GM12875 (cell line): ENCODE measurements at regions not wholly inside any gene's neighbourhood (a gene's known extent, or its start where the extent isn't known, plus 50 kb on each side); places are given as distances from the start of the nearest gene placed in this dataset.

Source experiments
- H3K4me3 ChIP-seq: one replicate; pipeline ENCODE4 v1.5.1; 2011; ENCODE audit warnings: low read depth, low read length, control low read depth
- TF ChIP-seq, protein P1 (sequence below): IDR thresholded peaks from 2 replicates; pipeline ENCODE4 v1.5.1; 2011; ENCODE audit warnings: low read depth, mild to moderate bottlenecking, control low read depth, inconsistent platforms, low read length, moderate library complexity, borderline replicate concordance; ENCODE audit not compliant: insufficient read depth

DNA sequence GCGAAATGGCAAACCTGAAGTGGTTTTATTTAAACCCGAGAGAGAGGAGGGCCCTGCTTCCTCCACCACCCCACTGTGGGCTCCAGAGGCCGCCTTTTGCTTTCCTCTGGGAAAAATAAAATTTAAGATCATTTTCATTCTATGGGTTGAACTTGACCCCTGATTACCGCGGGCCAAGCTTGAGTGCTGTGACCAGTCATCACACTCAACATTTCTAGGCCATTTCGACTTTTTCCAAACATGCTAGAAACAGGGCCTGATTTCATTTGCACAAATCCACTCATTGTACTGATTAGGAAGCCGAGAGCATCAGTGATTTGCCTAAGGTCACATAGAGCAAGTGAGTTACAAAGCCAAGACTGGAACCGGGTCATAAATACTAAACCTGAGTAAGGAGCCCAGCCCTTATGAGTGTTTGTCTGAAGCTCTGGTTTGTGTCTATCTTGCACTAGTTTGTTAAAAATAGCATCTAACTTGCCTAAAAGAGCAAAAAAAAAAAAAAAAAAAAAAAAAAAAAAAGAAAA, 179.7 kb downstream of the DLL1 start:
- TF ChIP-seq, protein P1, sequence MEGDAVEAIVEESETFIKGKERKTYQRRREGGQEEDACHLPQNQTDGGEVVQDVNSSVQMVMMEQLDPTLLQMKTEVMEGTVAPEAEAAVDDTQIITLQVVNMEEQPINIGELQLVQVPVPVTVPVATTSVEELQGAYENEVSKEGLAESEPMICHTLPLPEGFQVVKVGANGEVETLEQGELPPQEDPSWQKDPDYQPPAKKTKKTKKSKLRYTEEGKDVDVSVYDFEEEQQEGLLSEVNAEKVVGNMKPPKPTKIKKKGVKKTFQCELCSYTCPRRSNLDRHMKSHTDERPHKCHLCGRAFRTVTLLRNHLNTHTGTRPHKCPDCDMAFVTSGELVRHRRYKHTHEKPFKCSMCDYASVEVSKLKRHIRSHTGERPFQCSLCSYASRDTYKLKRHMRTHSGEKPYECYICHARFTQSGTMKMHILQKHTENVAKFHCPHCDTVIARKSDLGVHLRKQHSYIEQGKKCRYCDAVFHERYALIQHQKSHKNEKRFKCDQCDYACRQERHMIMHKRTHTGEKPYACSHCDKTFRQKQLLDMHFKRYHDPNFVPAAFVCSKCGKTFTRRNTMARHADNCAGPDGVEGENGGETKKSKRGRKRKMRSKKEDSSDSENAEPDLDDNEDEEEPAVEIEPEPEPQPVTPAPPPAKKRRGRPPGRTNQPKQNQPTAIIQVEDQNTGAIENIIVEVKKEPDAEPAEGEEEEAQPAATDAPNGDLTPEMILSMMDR = no peak
- no peak overlapping the region for H3K4me3 ChIP-seq

DNA sequence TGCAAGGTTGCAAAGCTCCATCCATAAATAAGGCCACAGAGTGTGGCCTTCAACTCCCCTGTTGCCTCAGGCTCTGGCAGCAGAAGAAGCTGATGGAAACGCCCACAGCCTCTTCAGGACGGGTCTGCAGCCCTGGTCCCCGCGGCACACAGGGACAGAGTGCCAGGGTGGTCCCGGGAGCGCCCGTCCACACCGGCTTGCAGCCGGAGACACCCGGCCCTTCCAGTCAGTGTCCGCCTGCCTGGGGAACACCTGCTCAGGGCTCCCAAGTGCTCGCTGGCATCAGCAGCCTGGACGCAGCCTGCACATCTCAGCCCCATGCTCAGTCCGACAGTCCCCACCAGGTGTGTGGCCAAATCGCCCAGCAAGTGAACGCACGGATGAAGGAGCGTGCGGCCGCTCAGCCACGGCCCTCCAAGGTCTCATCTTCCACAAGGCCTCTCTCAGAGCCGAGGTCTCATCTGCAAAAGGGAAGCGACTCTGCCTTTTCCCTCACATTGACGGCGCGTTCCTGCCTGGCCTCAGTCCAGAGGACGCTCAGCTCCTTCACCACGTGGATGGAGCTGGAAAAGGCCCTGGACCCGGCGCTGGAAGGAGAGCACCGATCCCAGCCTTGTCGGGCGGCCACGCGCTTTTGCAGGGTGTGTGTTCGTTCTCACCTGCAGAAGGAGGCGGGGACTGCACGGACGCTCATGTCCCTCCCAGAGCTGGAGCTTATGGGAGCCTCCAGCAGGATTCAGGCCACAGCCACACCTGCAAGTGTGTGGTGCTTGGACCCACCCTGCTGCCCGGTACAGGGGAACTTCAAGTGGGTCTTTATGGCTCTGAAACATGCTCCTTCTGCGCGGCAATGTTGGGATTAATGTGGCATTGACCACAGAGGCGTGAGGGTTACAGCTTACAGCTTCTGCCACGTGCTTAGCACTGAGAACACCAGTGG, 180.4 kb downstream of the DLL1 start:
- TF ChIP-seq, protein P1 = no peak
- H3K4me3 ChIP-seq = no peak overlapping the region

DNA sequence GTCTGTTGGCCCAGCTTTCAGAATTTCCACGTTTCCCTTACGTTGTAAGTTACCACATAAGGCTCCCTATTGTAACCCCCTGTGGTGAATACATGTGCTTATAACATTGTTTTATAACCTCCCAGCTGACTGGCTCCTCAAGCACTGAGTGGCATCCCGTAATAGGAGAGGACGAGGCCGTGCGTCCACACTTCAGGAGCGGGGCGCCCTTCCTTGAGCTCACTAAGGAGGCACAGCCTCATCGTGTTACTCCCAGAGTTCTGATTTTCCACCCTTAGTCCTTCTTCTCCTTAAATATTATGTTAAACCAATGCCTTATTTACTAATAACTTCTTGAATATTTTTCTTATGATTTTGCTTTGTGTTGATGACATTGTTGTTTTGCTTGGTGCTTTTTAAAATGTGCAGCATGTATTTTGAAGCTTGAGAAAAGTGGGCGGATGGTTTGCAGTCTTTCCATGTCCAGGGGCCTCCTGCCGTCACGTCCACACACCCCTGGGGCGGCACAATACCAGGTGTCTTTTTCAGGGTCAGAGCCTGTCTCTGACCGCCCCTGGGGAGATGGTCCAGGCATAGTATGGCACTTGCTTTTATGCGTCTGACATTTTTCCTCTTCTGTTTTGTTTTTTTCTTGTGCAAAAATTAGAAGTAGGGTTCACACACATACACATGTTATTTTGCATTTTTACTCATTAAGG, 181.8 kb downstream of the DLL1 start:
- H3K4me3 ChIP-seq = no peak overlapping the region
- TF ChIP-seq, protein P1 = no peak

DNA sequence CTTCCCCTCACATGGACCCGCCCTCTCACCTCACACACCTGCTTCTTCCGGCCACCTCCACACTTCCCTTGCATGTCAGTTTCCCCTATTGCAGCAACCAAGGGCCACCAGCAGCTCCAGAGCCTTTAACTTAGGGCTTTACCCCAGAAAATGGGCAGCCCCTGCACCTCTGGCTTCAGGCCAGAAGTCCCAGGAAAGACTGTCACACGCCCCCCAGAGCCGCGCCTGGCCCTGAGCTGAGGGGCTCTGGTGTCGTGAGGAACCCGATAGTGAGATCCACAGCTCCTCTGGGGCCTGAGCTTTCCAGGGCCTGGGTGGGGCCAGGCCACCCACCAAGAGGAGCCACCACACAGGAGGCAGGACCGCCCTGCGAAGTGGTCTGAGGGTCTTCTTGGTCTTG, 182.4 kb downstream of the DLL1 start:
- TF ChIP-seq, protein P1 = no peak

DNA sequence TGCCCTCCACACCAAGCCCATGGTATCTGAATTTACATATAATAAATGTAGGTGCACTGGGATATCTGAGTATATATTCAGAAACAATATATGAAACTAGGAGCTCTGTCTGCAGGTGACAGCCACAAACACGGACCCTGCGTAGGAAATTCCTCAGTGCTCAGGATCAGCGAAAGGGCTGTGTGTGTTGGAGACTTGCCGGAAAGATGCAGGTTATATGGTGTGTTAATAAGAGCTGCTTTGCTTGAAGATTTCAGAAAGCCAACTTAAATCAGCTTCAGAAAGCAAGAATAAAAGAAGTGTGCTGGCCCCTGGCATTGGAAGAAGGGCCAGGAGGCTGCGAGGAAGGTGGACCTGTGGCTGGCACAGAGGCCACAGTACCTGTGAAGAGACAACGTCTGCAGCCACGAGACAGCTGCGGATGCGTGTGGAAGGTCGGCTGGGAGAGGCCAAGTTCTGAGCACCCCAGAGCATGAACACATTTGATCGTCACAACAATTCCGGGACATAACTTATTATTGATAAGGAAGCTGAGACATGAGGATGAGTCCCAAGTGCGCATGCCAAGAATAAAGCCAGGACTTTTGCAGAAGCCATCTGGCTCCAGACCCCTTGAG, 183.2 kb downstream of the DLL1 start:
- TF ChIP-seq, protein P1 = no peak
- no peak overlapping the region for H3K4me3 ChIP-seq

More for the DNA sequence above, 182.4 kb downstream of the DLL1 start:
- no peak overlapping the region for H3K4me3 ChIP-seq

DNA sequence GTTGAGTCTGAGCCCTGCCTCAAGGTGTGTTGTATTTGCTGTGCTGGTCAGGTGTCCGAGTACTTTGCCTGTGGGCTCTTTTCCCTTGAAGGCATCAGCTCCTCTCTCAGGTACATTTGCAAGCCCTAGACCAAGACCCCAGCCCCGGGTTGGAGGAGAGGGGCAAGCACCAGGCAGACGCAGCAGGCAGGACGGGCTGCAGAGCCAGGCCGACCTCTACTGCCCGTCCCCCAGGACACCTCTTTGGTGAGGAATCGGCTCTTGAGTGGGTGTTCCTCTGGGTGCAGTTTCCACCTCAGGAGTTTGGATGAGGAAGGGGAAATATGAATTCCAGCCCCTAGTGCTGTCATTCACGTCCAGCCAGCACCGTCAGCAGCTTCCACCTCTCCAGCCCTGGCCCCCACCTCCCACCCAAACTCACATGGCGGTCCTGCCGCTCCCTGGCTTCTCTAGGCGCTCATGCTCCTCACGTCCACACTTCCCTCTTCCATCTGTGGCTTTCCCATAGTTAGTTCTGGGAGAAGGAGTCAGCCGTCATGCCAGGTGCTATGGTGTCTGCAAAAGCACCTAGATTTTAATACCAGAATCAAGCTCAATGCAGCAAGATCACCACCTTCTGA, 183.9 kb downstream of the DLL1 start:
- H3K4me3 ChIP-seq = no peak overlapping the region
- TF ChIP-seq, protein P1 = no peak
